Upper lobe of left lung (tissue), 6 donors: ENCODE measurements at regions not wholly inside any gene's neighbourhood (a gene's known extent, or its start where the extent isn't known, plus 50 kb on each side); places are given as distances from the start of the nearest gene placed in this dataset.

Source experiments
- ATAC-seq, 2 donors: fragments of 200-7000 bp; cut with Tn5 transposase; one replicate each; pipeline ENCODE4 v1.9.1; 2022; ENCODE audit warnings: mild to moderate bottlenecking in 2 of 2, moderate library complexity in 2 of 2; ENCODE audit not compliant: low FRiP score in 2 of 2
- DNase-seq, 2 donors: peaks; one replicate each; pipeline ENCODE4 v3.0.0-alpha.2; 2019 to 2020
- H3K27ac ChIP-seq, 4 donors: fragments of 200-600 bp; sonication (generic); one replicate each; pipeline ENCODE4 v1.5.1; 2016 to 2019
- H3K27me3 ChIP-seq, 4 donors: fragments of 200-600 bp; sonication (generic); one replicate each; pipeline ENCODE4 v1.5.1; 2017 to 2019
- H3K36me3 ChIP-seq, 4 donors: fragments of 200-600 bp; sonication (generic); one replicate each; pipeline ENCODE4 v1.5.1; 2016 to 2019
- H3K4me1 ChIP-seq, 4 donors: fragments of 200-600 bp; sonication (generic); one replicate each; pipeline ENCODE4 v1.5.1; 2018 to 2019
- H3K4me3 ChIP-seq, 4 donors: fragments of 200-600 bp; sonication (generic); one replicate each; pipeline ENCODE4 v1.5.1; 2017 to 2019; ENCODE audit warnings: mild to moderate bottlenecking in 2 of 4, moderate library complexity in 1 of 4
- H3K9me3 ChIP-seq, 4 donors: fragments of 200-600 bp; sonication (generic); one replicate each; pipeline ENCODE4 v1.5.1; 2018 to 2019
- EP300 ChIP-seq, 4 donors: sonication (generic); formaldehyde crosslinking; IDR thresholded peaks; one replicate each; pipeline ENCODE4 v1.5.1; 2017; ENCODE audit warnings: antibody characterized with exemption in 4 of 4, control low read depth in 2 of 4
- POLR2A ChIP-seq, 4 donors: fragments of 450-650 bp; IDR thresholded peaks; one replicate each; pipeline ENCODE4 v1.5.1; 2016 to 2017; ENCODE audit warnings: antibody characterized with exemption in 4 of 4, mild to moderate bottlenecking in 2 of 4
- POLR2AphosphoS5 ChIP-seq, 2 donors: sonication (generic); formaldehyde crosslinking; IDR thresholded peaks; one replicate each; pipeline ENCODE4 v1.5.1; 2017; ENCODE audit warnings: antibody characterized with exemption in 2 of 2
- WGBS, 2 donors: methylation state at CpG; one replicate each; pipeline ENCODE4 v1.1.5; 2017 to 2018; 5-methylcytosine and 5-hydroxymethylcytosine counted together
- small RNA-seq, 4 donors: library from RNA; depleted of rRNA; stranded (forward); fragments of <200 nt; gene quantifications; one replicate each; pipeline ENCODE3, GENCODE V24; 2016
- TF ChIP-seq, protein P1 (sequence below), 6 experiments: fragments of 450-650 bp in 4 of 6; fragments of 200-600 bp in 2 of 6; sonication (generic) in 2 of 6; IDR thresholded peaks; one replicate each; pipeline ENCODE4 v1.5.1; 2016 to 2019; ENCODE audit warnings: antibody characterized with exemption in 6 of 6
- donor health status: DM: no; HTN: no; CAD: no; lungs with moderate emphysema.
- donor health status: DM: no; HTN: yes; CAD: no; lungs with severe emphysema.

GRCh38 chr21:17462276-17462981 lies 50.4 kb upstream of the CXADR start:
- no peaks in the 10 kb centered on the region for H3K4me1 ChIP-seq
- no peak for DNase-seq
- no peaks in the 10 kb centered on the region for H3K9me3 ChIP-seq
- TF ChIP-seq EP300 (IDR thresholded peaks at IDR 0.05): no peak
- no peak for TF ChIP-seq POLR2AphosphoS5 (IDR thresholded peaks at IDR 0.05)
- TF ChIP-seq, protein P1, sequence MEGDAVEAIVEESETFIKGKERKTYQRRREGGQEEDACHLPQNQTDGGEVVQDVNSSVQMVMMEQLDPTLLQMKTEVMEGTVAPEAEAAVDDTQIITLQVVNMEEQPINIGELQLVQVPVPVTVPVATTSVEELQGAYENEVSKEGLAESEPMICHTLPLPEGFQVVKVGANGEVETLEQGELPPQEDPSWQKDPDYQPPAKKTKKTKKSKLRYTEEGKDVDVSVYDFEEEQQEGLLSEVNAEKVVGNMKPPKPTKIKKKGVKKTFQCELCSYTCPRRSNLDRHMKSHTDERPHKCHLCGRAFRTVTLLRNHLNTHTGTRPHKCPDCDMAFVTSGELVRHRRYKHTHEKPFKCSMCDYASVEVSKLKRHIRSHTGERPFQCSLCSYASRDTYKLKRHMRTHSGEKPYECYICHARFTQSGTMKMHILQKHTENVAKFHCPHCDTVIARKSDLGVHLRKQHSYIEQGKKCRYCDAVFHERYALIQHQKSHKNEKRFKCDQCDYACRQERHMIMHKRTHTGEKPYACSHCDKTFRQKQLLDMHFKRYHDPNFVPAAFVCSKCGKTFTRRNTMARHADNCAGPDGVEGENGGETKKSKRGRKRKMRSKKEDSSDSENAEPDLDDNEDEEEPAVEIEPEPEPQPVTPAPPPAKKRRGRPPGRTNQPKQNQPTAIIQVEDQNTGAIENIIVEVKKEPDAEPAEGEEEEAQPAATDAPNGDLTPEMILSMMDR (IDR thresholded peaks at IDR 0.05): no peak
- TF ChIP-seq POLR2A (IDR thresholded peaks at IDR 0.05): no peak
- H3K27me3 ChIP-seq: no peaks in the 10 kb centered on the region
- no peak overlapping the region for H3K27ac ChIP-seq
- no peak for ATAC-seq
- H3K36me3 ChIP-seq: no peaks in the 10 kb centered on the region
- 78 to 82% methylated on average over 16 of the region's 16 CpGs for WGBS, 2 donors
- no peak overlapping the region for H3K4me3 ChIP-seq

Small RNA genes lying in the stretch of these regions (small RNA-seq; reads per million reads assigned to genes)
- gene MIR125B2 (62.3 to 149 (median 136) reads per million in 4 donors), gene MIR99A (68.6 to 135 (median 122) reads per million in 4 donors), gene MIRLET7C (1,149 to 2,290 (median 1,998) reads per million in 4 donors), gene RNU1-98P (0 to 0.11 (median 0.03) reads per million in 4 donors), gene RNU6-113P (0 reads per million in 4 donors), gene RNU6-426P (0 reads per million in 4 donors), gene SNORD74B (0 reads per million in 4 donors)
